Neural progenitor cell (in vitro differentiated cells): ENCODE measurements at regions not wholly inside any gene's neighbourhood (a gene's known extent, or its start where the extent isn't known, plus 50 kb on each side); places are given as distances from the start of the nearest gene placed in this dataset.
"Not testable (repeated sequence)": the region's sequence is repeated elsewhere in the genome, so short reads cannot be mapped to it uniquely, and the experiment has no call there.

Source experiments
- DNase-seq: peaks from one replicate; pipeline ENCODE4 v3.0.0-alpha.2; 2016; ENCODE audit warnings: low spot score
- H2AFZ ChIP-seq: fragments of 200-600 bp; sonication (generic); replicated peaks from 2 replicates; pipeline ENCODE4 v1.6.1; 2016; ENCODE audit warnings: antibody characterized with exemption
- H3F3A ChIP-seq: fragments of 200-600 bp; sonication (generic); 2 replicates; pipeline ENCODE4 v1.6.1; 2016; ENCODE audit warnings: antibody characterized with exemption, low read depth
- H3K27ac ChIP-seq: fragments of 200-600 bp; sonication (generic); 2 replicates; pipeline ENCODE4 v1.5.1; 2016; ENCODE audit warnings: mild to moderate bottlenecking
- H3K27me3 ChIP-seq: fragments of 200-600 bp; sonication (generic); 2 replicates; pipeline ENCODE4 v1.6.1; 2016; ENCODE audit warnings: mild to moderate bottlenecking, moderate library complexity
- H3K36me3 ChIP-seq: fragments of 200-600 bp; sonication (generic); 2 replicates; pipeline ENCODE4 v1.5.1; 2016
- H3K4me1 ChIP-seq: fragments of 200-600 bp; sonication (generic); 2 replicates; pipeline ENCODE4 v1.6.1; 2016; ENCODE audit warnings: mixed run types
- H3K4me2 ChIP-seq: fragments of 200-600 bp; sonication (generic); 2 replicates; pipeline ENCODE4 v1.6.1; 2016
- H3K4me3 ChIP-seq: fragments of 200-600 bp; sonication (generic); 2 replicates; pipeline ENCODE4 v1.5.1; 2016
- H3K79me2 ChIP-seq: fragments of 200-600 bp; sonication (generic); 2 replicates; pipeline ENCODE4 v1.6.1; 2016; ENCODE audit warnings: low read depth
- H3K9ac ChIP-seq: fragments of 200-600 bp; sonication (generic); 2 replicates; pipeline ENCODE4 v1.6.1; 2016
- H3K9me3 ChIP-seq: fragments of 200-600 bp; sonication (generic); 2 replicates; pipeline ENCODE4 v1.5.1; 2016; ENCODE audit warnings: low read depth
- H4K20me1 ChIP-seq: fragments of 200-600 bp; sonication (generic); 2 replicates; pipeline ENCODE4 v1.6.1; 2016; ENCODE audit warnings: low read depth
- H3K27ac Mint-ChIP-seq: 3 replicates; pipeline ENCODE4 v1.8.0; 2021; ENCODE audit warnings: mixed read lengths
- H3K27me3 Mint-ChIP-seq: 2 replicates; pipeline ENCODE4 v1.8.0; 2022; ENCODE audit warnings: low read depth, mild to moderate bottlenecking, inconsistent platforms, moderate library complexity, mixed read lengths; ENCODE audit not compliant: insufficient read depth
- H3K36me3 Mint-ChIP-seq: 3 replicates; pipeline ENCODE4 v1.8.0; 2021; ENCODE audit warnings: mixed read lengths
- H3K4me1 Mint-ChIP-seq: 3 replicates; pipeline ENCODE4 v1.8.0; 2021; ENCODE audit warnings: mixed read lengths
- H3K4me3 Mint-ChIP-seq: 3 replicates; pipeline ENCODE4 v1.8.0; 2021; ENCODE audit warnings: mild to moderate bottlenecking, moderate library complexity, mixed read lengths
- H3K9me3 Mint-ChIP-seq: 3 replicates; pipeline ENCODE4 v1.8.0; 2020; ENCODE audit warnings: mixed read lengths
- CTCF ChIP-seq: fragments of 200-600 bp; sonication (generic); IDR thresholded peaks from 2 replicates; pipeline ENCODE4 v1.5.1; 2017; ENCODE audit warnings: antibody characterized with exemption, mild to moderate bottlenecking
- EZH2 ChIP-seq: fragments of 200-600 bp; sonication (generic); IDR thresholded peaks from 2 replicates; pipeline ENCODE4 v1.6.1; 2017; ENCODE audit warnings: antibody characterized with exemption, mild to moderate bottlenecking, moderate library complexity
- EZH2phosphoT487 ChIP-seq: fragments of 200-600 bp; sonication (generic); IDR thresholded peaks from 2 replicates; pipeline ENCODE4 v1.6.1; 2017; ENCODE audit warnings: antibody characterized with exemption

GRCh38 chr7:138249975-138250374 lies 173.7 kb downstream of the AKR1D1 start:
- Mint-ChIP-seq H3K36me3 (peaks cover 6% of the 10 kb centered on the region), H3K27me3 (peaks cover 12% of the 10 kb centered on the region), H3K4me3 (no peak overlapping the region), H3K4me1 (peaks cover 44% of the 10 kb centered on the region), H3K27ac (peak overlapping the region; percentile 34), H3K9me3 (peaks cover 35% of the 10 kb centered on the region)
- Histone ChIP-seq H3F3A (peaks cover 38% of the 10 kb centered on the region), H3K4me1 (peaks cover 45% of the 10 kb centered on the region), H3K9ac (no peak overlapping the region), H3K36me3 (no peaks in the 10 kb centered on the region), H3K4me3 (no peak overlapping the region), H4K20me1 (no peaks in the 10 kb centered on the region), H3K9me3 (peaks cover 3% of the 10 kb centered on the region), H3K27ac (no peak overlapping the region), H3K79me2 (no peaks in the 10 kb centered on the region), H2AFZ (no peak overlapping the region), H3K27me3 (no peaks in the 10 kb centered on the region), H3K4me2 (no peak overlapping the region)
- no peak for TF ChIP-seq EZH2phosphoT487
- TF ChIP-seq CTCF: no peak
- TF ChIP-seq EZH2: no peak
- DNase-seq: no peak

GRCh38 chr7:138252666-138253065 lies 176.4 kb downstream of the AKR1D1 start:
- not testable (repeated sequence) for H3K4me3 Mint-ChIP-seq, H3K36me3 ChIP-seq, H4K20me1 ChIP-seq, H3K27ac Mint-ChIP-seq, DNase-seq, H3K27me3 ChIP-seq, H3K9me3 ChIP-seq, H3K4me3 ChIP-seq, H3K4me2 ChIP-seq, H3K79me2 ChIP-seq, H2AFZ ChIP-seq, H3K9ac ChIP-seq, H3K27ac ChIP-seq
- H3K4me1 Mint-ChIP-seq: peaks cover 19% of the 10 kb centered on the region
- peaks cover 12% of the 10 kb centered on the region for H3K36me3 Mint-ChIP-seq
- H3K27me3 Mint-ChIP-seq: peaks cover 14% of the 10 kb centered on the region
- H3K9me3 Mint-ChIP-seq: peaks cover 47% of the 10 kb centered on the region
- Histone ChIP-seq H3F3A (peaks cover 17% of the 10 kb centered on the region), H3K4me1 (peaks cover 18% of the 10 kb centered on the region)

DNA sequence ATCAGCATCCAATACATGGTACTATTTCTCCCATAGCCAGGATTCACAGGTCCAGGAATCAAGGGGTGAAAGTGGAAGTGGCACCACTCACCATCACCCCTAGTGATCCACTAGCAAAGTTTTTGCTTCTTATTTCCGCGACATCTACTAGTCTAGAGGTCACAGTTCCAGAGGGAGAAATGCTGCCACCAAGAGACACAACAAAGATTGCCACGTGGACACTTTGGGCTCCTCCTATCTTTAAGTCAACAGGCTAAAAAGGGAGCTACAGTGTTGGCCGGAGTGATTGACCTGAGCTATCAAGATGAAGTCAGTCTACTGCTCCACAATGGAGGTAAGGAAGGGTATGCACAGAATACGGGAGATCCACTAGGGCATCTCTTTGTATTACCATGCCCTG lies 178.2 kb downstream of the AKR1D1 start:
- H3K4me2 ChIP-seq: no peak overlapping the region
- H3F3A ChIP-seq: peaks cover 2% of the 10 kb centered on the region
- peaks cover 11% of the 10 kb centered on the region for H3K4me1 ChIP-seq
- TF ChIP-seq EZH2 (no peak), CTCF (no peak), EZH2phosphoT487 (no peak)
- H3K36me3 ChIP-seq: no peaks in the 10 kb centered on the region
- Mint-ChIP-seq H3K27me3 (peaks cover 11% of the 10 kb centered on the region), H3K27ac (peak overlapping the region; percentile 30), H3K4me3 (no peak overlapping the region), H3K36me3 (peaks cover 14% of the 10 kb centered on the region), H3K9me3 (peaks cover 49% of the 10 kb centered on the region), H3K4me1 (peaks cover 12% of the 10 kb centered on the region)
- no peak overlapping the region for H3K4me3 ChIP-seq
- DNase-seq: no peak
- no peak overlapping the region for H2AFZ ChIP-seq
- no peaks in the 10 kb centered on the region for H3K27me3 ChIP-seq
- H3K9ac ChIP-seq: no peak overlapping the region
- no peak overlapping the region for H3K27ac ChIP-seq
- H3K9me3 ChIP-seq: peaks cover 3% of the 10 kb centered on the region
- H4K20me1 ChIP-seq: no peaks in the 10 kb centered on the region
- H3K79me2 ChIP-seq: no peaks in the 10 kb centered on the region

- Mint-ChIP-seq H3K27ac (no peak overlapping the region), H3K36me3 (peaks cover 16% of the 10 kb centered on the region), H3K9me3 (peaks cover 48% of the 10 kb centered on the region), H3K27me3 (peaks cover 14% of the 10 kb centered on the region), H3K4me1 (peaks cover 8% of the 10 kb centered on the region), H3K4me3 (no peak overlapping the region)
- Histone ChIP-seq H3K9ac (no peak overlapping the region), H3F3A (no peaks in the 10 kb centered on the region), H3K27me3 (no peaks in the 10 kb centered on the region), H3K4me2 (no peak overlapping the region), H4K20me1 (no peaks in the 10 kb centered on the region), H3K9me3 (no peaks in the 10 kb centered on the region), H3K36me3 (no peaks in the 10 kb centered on the region), H3K79me2 (no peaks in the 10 kb centered on the region), H3K4me3 (no peak overlapping the region), H3K27ac (no peak overlapping the region), H2AFZ (no peak overlapping the region), H3K4me1 (peaks cover 9% of the 10 kb centered on the region)
- TF ChIP-seq EZH2 (no peak), CTCF (no peak), EZH2phosphoT487 (no peak)
- no peak for DNase-seq
These were observed 181.4 kb downstream of the AKR1D1 start for GRCh38 chr7:138257459-138258196.
